Stimulated activated naive CD4-positive, alpha-beta T cell (primary cell): ENCODE measurements at regions not wholly inside any gene's neighbourhood (a gene's known extent, or its start where the extent isn't known, plus 50 kb on each side); places are given as distances from the start of the nearest gene placed in this dataset.
"Not testable (repeated sequence)": the region's sequence is repeated elsewhere in the genome, so short reads cannot be mapped to it uniquely, and the experiment has no call there.

ENCODE experiments used
- DNase-seq, 6 experiments: peaks; one replicate each; lab custom pipeline; 2025; lab: John Stamatoyannopoulos, UW

DNA sequence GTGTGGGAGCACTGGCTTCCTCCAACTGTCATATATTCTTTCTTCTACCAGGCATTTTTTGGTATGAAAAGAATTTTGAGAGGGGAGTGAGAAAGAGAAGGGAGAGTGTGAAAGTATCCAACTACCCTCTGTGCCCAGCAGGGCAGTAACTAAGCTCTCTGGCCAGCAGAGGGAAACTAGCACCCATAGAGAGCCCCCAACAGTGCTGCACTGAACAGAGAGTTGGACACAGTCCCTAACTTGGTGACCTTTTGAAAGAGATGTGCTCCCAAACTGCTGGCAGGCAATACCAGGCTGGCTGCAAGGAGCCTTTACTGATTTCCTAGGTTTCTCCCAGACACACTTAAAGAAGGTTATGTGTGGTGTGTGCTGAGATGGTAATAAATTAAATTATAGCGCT lies 118.8 kb upstream of the PBX1 start:
- no peak for DNase-seq

DNA sequence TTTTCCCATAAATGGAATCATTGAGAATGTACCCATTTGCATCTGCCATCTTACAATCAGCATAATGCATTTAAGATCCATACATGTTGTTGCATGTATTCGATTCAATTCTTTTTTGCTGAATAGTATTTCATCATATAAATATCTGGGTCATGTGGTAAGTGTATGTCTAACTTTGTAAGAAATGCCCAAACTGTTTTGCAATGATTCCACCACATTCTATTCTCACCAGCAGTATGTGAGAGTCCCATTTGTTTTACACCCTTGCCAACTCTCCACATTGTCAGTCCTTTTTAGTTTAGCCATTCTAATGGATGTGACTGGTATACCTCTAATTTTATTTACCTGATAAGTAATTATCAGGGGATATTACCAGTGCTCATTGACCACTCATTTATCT lies 115.8 kb upstream of the PBX1 start:
- no peak for DNase-seq

DNA sequence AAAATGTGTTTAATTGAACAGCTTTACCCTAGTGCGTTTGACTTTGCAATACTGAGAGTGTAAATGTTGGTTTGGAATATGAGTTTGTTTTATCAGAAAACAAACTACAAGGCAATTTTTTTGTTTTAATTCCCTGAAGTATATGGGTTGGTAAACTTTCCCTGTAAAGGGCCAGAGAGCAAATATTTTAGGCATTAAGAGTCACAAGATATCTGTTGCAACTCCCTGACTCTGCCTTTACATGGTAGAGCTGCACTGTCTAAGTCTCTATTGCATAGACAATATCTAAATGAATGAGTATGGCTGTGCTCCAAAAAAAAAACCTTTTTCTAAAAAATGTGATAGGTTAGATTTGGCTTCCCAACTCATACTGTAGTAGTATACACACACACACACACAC lies 115.1 kb upstream of the PBX1 start:
- DNase-seq, result no peak

GRCh38 chr1:164446020-164446419 lies 113.0 kb upstream of the PBX1 start:
- DNase-seq, result no peak

DNA sequence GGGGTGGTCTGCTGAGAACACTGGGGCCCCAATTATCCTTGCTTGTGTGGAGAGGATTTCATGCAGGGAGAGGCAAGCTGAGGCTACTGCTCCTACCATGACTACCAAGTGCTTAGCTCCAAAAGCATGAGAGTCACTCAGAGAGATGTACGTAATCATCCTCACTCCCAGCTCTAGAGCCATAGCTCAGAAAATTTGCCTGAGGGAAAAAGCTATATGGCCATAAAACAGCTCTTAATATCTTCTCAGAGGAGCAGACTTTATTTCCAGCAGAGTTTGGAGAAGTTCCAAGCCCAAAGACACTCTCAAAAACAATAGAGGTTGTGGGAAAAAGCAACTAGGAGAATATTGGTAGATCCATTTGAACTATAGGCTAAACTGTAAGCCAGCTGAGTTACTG lies 106.4 kb upstream of the PBX1 start:
- no peak for DNase-seq

DNA sequence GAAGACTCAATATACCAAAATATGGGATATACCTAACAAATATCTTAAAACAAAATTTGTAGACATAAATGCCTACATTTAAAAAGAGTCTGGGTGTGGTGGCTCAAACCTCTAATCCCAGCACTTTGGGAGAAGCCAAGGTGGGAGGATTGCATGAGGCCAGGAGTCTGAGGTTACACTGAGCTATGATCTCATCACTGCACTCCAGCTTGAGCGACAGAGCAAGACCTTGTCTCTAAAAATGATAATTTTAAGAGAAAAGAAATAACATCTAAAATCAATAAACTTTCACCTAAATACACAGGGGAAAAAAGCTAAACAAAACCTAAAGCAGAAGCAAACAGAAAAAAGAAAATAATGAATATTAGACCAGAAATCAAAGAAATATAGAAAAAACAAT lies 102.7 kb upstream of the PBX1 start:
- no peak for DNase-seq

GRCh38 chr1:164459176-164459575 lies 99.8 kb upstream of the PBX1 start:
- DNase-seq, result not testable (repeated sequence)

- no peak for DNase-seq
Observed at GRCh38 chr1:164466001-164466421, 93.0 kb upstream of the PBX1 start.

- DNase-seq, result no peak
Observed at GRCh38 chr1:164466429-164466828, 92.6 kb upstream of the PBX1 start.

- DNase-seq, result no peak
Observed at GRCh38 chr1:164470996-164471395, 88.0 kb upstream of the PBX1 start.

DNA sequence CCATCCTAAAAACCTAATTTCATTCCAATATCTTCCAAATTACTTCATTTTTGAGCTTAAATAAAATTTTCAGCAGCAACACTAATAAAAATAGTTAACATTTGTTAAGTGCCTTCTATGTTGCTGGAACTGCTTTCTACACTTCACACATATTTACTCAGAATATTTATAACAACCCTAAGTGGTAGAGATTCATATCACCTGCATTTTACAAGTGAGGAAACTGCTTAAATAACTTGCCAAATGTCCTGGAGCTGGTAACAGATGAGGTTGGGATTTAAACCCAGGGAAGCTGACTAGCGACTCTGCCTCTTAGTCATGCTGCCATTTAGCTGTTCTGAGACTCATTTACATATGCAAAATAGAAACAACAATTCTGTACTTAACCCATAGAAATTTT lies 86.1 kb upstream of the PBX1 start:
- DNase-seq, result no peak

GRCh38 chr1:164473544-164473943 lies 85.4 kb upstream of the PBX1 start:
- no peak for DNase-seq

DNA sequence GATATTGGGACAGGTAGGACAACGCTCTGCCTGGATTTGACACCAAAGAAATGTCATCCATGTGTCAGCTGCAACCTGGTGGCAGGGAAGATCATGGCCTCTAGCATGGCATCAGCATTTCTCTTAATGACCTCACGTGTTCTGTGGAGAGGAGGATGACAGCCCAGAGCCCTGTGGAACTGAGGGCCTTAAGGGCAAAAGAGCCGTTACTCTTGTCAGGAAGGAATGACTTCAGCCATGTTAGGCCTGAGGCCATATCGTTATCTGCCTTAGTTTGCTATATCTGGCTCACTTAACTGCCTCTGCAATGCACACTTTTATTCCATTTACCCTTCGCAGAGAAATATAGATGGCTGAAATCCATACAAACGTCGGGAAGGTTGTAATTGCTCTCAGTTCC lies 83.2 kb upstream of the PBX1 start:
- no peak for DNase-seq

GRCh38 chr1:164477343-164477742 lies 81.6 kb upstream of the PBX1 start:
- DNase-seq, result no peak

GRCh38 chr1:164479242-164479641 lies 79.7 kb upstream of the PBX1 start:
- no peak for DNase-seq

DNA sequence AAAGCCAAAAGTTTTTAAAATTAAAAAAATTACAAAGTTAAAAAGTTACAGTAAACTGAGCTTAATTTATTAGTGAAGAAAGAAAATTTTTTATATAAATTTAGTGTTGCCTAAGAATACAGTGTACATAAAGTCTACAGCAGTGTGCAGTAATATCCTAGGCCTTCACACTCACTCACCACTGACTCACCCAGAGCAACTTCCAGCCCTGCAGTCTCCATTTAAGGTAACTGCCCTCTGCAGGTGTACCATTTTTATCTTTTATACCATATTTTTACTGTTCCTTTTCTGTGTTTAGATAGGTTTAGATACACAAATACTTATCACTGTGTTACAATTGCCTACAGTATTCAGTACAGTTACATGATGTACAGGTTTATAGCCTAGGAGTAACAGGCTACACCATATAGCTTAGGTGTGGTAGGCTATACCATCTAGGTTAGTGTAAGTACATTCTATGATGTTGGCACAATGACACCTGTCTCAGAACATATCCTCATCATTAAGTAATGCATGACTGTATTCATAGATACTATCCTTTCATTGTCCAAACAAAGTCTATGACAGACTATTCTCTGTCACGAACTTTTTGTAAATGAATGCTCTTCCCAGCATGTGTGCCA lies 78.6 kb upstream of the PBX1 start:
- no peak for DNase-seq

DNA sequence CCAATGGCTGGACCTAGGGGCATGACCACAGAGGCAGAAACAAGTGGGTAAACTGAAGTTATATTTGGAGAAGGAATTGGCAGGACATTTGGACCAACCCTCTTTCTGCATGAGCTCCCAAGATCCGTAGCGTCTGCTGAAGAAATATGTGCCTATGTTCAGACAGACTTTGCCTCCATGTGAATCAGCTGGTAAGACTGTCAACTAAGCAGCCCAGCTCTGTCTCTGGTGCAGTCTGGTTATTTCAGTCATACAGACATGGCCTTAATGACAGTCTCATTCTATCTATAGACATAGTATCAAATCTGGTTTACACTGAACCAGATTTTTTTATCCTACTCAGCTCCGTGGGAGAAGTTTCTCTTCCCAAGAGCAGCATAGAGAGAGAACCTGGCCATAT lies 63.1 kb upstream of the PBX1 start:
- no peak for DNase-seq

GRCh38 chr1:164498792-164499191 lies 60.2 kb upstream of the PBX1 start:
- no peak for DNase-seq

GRCh38 chr1:164504749-164505148 lies 54.2 kb upstream of the PBX1 start:
- no peak for DNase-seq
